Smooth muscle cell (in vitro differentiated cells): ENCODE measurements at regions not wholly inside any gene's neighbourhood (a gene's known extent, or its start where the extent isn't known, plus 50 kb on each side); places are given as distances from the start of the nearest gene placed in this dataset.

Experiments
- DNase-seq: peaks from one replicate; lab custom pipeline; 2025; ENCODE audit not compliant: unreplicated experiment; lab: John Stamatoyannopoulos, UW
- H2AFZ ChIP-seq: fragments of 200-600 bp; sonication (generic); 2 replicates; pipeline ENCODE4 v1.6.0; 2016; ENCODE audit warnings: antibody characterized with exemption, low read depth, mild to moderate bottlenecking
- H3F3A ChIP-seq: fragments of 200-600 bp; sonication (generic); 2 replicates; pipeline ENCODE4 v1.6.0; 2017; ENCODE audit warnings: antibody characterized with exemption, low read depth
- H3K27ac ChIP-seq: fragments of 200-600 bp; sonication (generic); 2 replicates; pipeline ENCODE4 v1.5.1; 2016; ENCODE audit warnings: low read depth, mild to moderate bottlenecking
- H3K27me3 ChIP-seq: fragments of 200-600 bp; sonication (generic); 2 replicates; pipeline ENCODE4 v1.6.1; 2016; ENCODE audit warnings: low read depth, mild to moderate bottlenecking
- H3K36me3 ChIP-seq: fragments of 200-600 bp; sonication (generic); 2 replicates; pipeline ENCODE4 v1.5.1; 2016; ENCODE audit warnings: low read depth
- H3K4me1 ChIP-seq: fragments of 200-600 bp; sonication (generic); 2 replicates; pipeline ENCODE4 v1.5.1; 2016; ENCODE audit warnings: low read depth
- H3K4me2 ChIP-seq: fragments of 200-600 bp; sonication (generic); 2 replicates; pipeline ENCODE4 v1.6.0; 2016; ENCODE audit warnings: mild to moderate bottlenecking
- H3K4me3 ChIP-seq: fragments of 200-600 bp; sonication (generic); 2 replicates; pipeline ENCODE4 v1.5.1; 2016; ENCODE audit warnings: mild to moderate bottlenecking
- H3K79me2 ChIP-seq: fragments of 200-600 bp; sonication (generic); 2 replicates; pipeline ENCODE4 v1.6.0; 2016; ENCODE audit warnings: low read depth, mild to moderate bottlenecking
- H3K9ac ChIP-seq: fragments of 200-600 bp; sonication (generic); 2 replicates; pipeline ENCODE4 v1.6.0; 2016; ENCODE audit warnings: low read depth
- H3K9me3 ChIP-seq: fragments of 200-600 bp; sonication (generic); replicated peaks from 2 replicates; pipeline ENCODE4 v1.5.1; 2016; ENCODE audit warnings: low read depth
- H4K20me1 ChIP-seq: fragments of 200-600 bp; sonication (generic); 2 replicates; pipeline ENCODE4 v1.6.0; 2016; ENCODE audit warnings: low read depth
- WGBS: methylation state at CpG from one replicate; pipeline ENCODE4 v1.1.7; 2016; ENCODE audit warnings: low lambda C conversion rate; 5-methylcytosine and 5-hydroxymethylcytosine counted together
- TF ChIP-seq, protein P1 (sequence below): fragments of 200-600 bp; sonication (generic); IDR thresholded peaks from 2 replicates; pipeline ENCODE4 v1.5.1; 2017; ENCODE audit warnings: borderline replicate concordance, mild to moderate bottlenecking, antibody characterized with exemption; ENCODE audit not compliant: insufficient read depth, poor library complexity, severe bottlenecking

DNA sequence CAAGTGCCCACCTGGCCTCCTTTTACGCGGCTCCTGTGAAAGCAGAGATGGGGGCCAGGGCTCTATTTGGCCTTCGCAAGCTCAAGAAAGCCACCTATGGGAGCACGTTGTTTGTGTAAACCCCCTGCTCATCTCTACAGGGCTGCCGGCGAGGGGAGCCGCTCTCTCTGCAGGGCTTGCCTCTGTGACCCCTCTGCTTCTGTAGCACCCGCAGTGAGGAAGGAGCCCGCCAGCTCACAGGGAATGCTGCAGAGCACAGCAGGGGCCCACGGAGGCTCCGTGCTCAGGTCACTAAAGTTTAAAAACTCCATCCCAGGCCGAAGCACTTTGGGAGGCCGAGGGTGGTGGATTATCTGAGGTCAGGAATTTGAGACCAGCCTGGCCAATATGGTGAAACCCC is 376.8 kb downstream of the IRX2 start:
- Histone ChIP-seq H3K9ac (no peak overlapping the region), H3K79me2 (no peaks in the 10 kb centered on the region), H3K9me3 (no peaks in the 10 kb centered on the region), H3F3A (no peaks in the 10 kb centered on the region), H3K4me3 (no peak overlapping the region), H3K27ac (no peak overlapping the region), H4K20me1 (no peaks in the 10 kb centered on the region), H2AFZ (no peak overlapping the region), H3K4me2 (no peak overlapping the region), H3K27me3 (no peaks in the 10 kb centered on the region), H3K4me1 (no peaks in the 10 kb centered on the region), H3K36me3 (no peaks in the 10 kb centered on the region)
- 91% methylated on average over 13 of the region's 13 CpGs for WGBS
- DNase-seq, result no peak
- TF ChIP-seq, protein P1, sequence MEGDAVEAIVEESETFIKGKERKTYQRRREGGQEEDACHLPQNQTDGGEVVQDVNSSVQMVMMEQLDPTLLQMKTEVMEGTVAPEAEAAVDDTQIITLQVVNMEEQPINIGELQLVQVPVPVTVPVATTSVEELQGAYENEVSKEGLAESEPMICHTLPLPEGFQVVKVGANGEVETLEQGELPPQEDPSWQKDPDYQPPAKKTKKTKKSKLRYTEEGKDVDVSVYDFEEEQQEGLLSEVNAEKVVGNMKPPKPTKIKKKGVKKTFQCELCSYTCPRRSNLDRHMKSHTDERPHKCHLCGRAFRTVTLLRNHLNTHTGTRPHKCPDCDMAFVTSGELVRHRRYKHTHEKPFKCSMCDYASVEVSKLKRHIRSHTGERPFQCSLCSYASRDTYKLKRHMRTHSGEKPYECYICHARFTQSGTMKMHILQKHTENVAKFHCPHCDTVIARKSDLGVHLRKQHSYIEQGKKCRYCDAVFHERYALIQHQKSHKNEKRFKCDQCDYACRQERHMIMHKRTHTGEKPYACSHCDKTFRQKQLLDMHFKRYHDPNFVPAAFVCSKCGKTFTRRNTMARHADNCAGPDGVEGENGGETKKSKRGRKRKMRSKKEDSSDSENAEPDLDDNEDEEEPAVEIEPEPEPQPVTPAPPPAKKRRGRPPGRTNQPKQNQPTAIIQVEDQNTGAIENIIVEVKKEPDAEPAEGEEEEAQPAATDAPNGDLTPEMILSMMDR, result no peak

DNA sequence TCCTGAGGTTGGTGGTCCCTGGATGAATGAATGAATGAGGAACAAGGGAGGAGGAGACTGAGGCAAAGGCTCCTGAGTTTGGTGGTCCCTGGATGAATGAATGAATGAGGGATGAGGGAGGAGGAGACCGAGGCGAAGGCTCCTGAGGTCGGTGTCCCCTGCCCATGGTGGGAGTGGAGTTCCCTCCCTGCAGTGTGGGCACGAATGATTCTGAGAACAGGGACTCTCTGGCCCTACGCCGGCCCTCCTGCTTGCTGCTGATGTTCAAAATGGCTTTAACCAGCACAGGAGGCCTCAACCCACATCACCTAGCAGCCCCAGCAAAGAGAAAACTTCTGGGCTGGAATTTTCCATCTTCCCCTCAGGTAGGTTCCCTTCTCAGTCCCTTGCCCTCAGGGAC is 377.8 kb downstream of the IRX2 start:
- Histone ChIP-seq H3K79me2 (no peaks in the 10 kb centered on the region), H3K27me3 (no peaks in the 10 kb centered on the region), H3K4me2 (no peak overlapping the region), H3K4me3 (no peak overlapping the region), H3F3A (no peaks in the 10 kb centered on the region), H3K9me3 (no peaks in the 10 kb centered on the region), H3K36me3 (no peaks in the 10 kb centered on the region), H3K27ac (no peak overlapping the region), H3K9ac (no peak overlapping the region), H4K20me1 (no peaks in the 10 kb centered on the region), H3K4me1 (no peaks in the 10 kb centered on the region), H2AFZ (no peak overlapping the region)
- TF ChIP-seq, protein P1, result no peak
- no peak for DNase-seq
- 100% methylated on average over 4 of the region's 6 CpGs for WGBS

DNA sequence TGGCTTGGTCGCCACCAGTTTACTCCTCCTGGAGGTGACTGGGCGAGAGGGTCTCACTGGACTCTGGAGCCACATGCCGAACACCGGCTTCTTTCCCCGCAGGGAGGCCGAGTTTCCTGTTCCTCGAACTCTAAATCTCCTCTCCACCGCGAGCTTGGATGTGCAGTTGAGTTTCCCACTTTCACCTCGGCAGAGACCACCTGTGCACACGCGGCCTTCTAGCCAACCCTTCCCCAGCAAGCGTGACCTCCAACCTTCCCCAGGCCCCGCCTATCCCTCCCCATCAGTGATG is 380.1 kb downstream of the IRX2 start:
- no peaks in the 10 kb centered on the region for H3K36me3 ChIP-seq
- WGBS, result 78% methylated on average over 14 of the region's 14 CpGs
- no peaks in the 10 kb centered on the region for H3K27me3 ChIP-seq
- TF ChIP-seq, protein P1, result no peak
- no peak for DNase-seq
- no peaks in the 10 kb centered on the region for H3K9me3 ChIP-seq
- no peaks in the 10 kb centered on the region for H4K20me1 ChIP-seq
- H3K9ac ChIP-seq, result no peak overlapping the region
- no peak overlapping the region for H3K4me3 ChIP-seq
- no peak overlapping the region for H2AFZ ChIP-seq
- no peak overlapping the region for H3K4me2 ChIP-seq
- H3F3A ChIP-seq, result no peaks in the 10 kb centered on the region
- no peak overlapping the region for H3K27ac ChIP-seq
- no peaks in the 10 kb centered on the region for H3K4me1 ChIP-seq
- H3K79me2 ChIP-seq, result no peaks in the 10 kb centered on the region

DNA sequence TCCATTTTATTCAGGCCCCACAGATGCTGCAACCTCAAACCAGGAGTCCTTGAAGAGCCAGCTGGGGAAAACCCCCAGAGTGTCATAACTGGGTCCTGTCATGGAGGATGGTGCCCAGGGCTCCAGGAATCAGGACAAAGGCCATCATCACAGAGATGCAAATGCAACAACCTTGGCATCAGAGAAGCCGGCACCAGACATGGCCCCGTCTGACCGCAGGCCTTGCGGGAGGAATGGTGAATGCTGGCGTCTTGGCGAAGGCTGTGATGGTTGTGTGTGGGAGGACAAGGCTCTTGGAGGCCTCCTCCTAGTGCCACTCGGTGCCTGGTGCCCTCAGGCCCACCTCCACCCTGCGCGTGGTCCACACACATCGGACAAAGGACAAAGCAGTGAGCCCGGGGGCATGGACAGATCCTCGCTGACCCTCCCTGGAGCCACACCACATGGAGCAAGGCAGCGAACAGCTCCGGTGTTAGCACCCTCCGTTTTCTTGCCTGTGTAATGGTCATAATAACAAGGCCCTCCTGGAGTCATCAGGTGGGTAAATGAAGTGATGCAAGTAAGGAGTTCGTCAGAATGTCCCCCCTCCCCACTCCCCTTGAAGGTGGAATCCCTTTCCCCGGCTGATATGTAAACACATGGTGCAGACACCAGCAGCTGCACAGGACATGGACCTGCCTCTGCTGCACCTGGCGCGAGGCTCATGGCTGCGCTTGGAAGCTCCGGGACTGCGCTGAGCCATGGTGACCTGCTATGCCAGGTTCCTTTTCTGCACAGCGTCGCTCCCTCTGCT is 380.7 kb downstream of the IRX2 start:
- H4K20me1 ChIP-seq, result no peaks in the 10 kb centered on the region
- no peak overlapping the region for H2AFZ ChIP-seq
- no peaks in the 10 kb centered on the region for H3F3A ChIP-seq
- H3K4me3 ChIP-seq, result no peak overlapping the region
- no peaks in the 10 kb centered on the region for H3K27me3 ChIP-seq
- no peak overlapping the region for H3K27ac ChIP-seq
- no peaks in the 10 kb centered on the region for H3K36me3 ChIP-seq
- DNase-seq, result no peak
- TF ChIP-seq, protein P1, result no peak
- no peak overlapping the region for H3K4me2 ChIP-seq
- WGBS, result 85% methylated on average over 19 of the region's 24 CpGs
- no peaks in the 10 kb centered on the region for H3K4me1 ChIP-seq
- no peaks in the 10 kb centered on the region for H3K79me2 ChIP-seq
- no peak overlapping the region for H3K9ac ChIP-seq
- H3K9me3 ChIP-seq, result no peaks in the 10 kb centered on the region
